Activated naive CD4-positive, alpha-beta T cell treated with anti-CD3 and anti-CD28 coated beads for 36 hours (primary cell): ENCODE measurements at regions not wholly inside any gene's neighbourhood (a gene's known extent, or its start where the extent isn't known, plus 50 kb on each side); places are given as distances from the start of the nearest gene placed in this dataset.

ENCODE experiments used
- CTCF ChIA-PET: fragments of 350-600 bp; sonication (Branson Sonifier 250); formaldehyde crosslinking; loops from one replicate; lab custom pipeline; 2021; ENCODE audit warnings: antibody characterized with exemption; lab: Charles Lee
- DNase-seq: peaks from one replicate; pipeline ENCODE4 v3.0.0-alpha.2; 2020
- H3K27ac Mint-ChIP-seq: one replicate; pipeline ENCODE4 v1.8.0; 2021; ENCODE audit warnings: mild to moderate bottlenecking, mixed read lengths
- H3K27me3 Mint-ChIP-seq: one replicate; pipeline ENCODE4 v1.8.0; 2021; ENCODE audit warnings: low read depth, mixed read lengths
- H3K36me3 Mint-ChIP-seq: one replicate; pipeline ENCODE4 v1.8.0; 2021; ENCODE audit warnings: low read depth, mixed read lengths
- H3K4me1 Mint-ChIP-seq: one replicate; pipeline ENCODE4 v1.8.0; 2021; ENCODE audit warnings: low read depth, mixed read lengths
- H3K4me3 Mint-ChIP-seq: one replicate; pipeline ENCODE4 v1.8.0; 2021; ENCODE audit warnings: mild to moderate bottlenecking, moderate library complexity, mixed read lengths
- H3K9me3 Mint-ChIP-seq: one replicate; pipeline ENCODE4 v1.8.0; 2021; ENCODE audit warnings: mixed read lengths
- intact Hi-C: fragments of 100-400 bp; cut with micrococcal nuclease; formaldehyde crosslinking; loops from one replicate; pipeline ENCODE4 v1.15.1; 2023

DNA sequence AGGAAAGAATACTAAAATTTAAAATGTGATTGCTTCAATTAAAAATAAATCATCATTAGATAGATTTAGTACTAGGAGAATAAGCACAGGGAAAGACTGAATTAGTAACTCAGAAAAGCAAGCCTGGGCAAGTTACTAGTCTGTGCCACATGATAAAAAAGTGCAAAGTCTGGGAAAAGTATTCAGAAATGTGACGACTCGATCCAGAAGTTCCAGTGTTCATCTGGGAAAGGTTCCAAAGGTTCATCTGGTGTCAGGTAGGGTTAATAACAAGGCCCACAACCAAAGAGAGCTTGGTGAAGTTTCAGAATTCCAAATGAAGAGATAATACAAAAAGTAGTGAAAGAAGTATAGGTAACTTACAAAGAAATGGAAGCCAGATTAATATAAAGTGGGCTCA lies 78.3 kb upstream of the ARSJ start:
- CTCF ChIA-PET: no interaction called here
- Mint-ChIP-seq H3K36me3 (no peaks in the 10 kb centered on the region), H3K9me3 (peaks cover 10% of the 10 kb centered on the region), H3K27me3 (no peaks in the 10 kb centered on the region), H3K27ac (no peak overlapping the region), H3K4me3 (no peak overlapping the region), H3K4me1 (no peaks in the 10 kb centered on the region)
- intact Hi-C loops: no loop called here
- DNase-seq: no peak

DNA sequence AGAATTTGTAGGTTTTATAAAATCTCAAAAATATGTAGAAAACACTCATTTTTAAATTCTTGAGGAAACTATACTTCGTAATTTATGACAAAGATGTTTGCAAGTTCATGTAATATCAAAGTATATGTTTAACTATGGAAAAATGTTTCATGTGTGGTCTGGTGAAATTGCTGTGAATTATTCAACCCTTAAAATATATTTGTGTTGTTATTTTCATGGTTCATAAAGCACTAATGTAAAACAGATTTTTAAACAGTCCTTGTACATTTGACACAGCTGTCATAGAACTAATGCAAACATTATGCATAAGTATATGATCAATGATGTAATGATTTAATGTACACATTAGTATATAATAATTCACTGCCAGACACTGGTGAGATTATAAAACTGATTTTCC lies 83.1 kb upstream of the ARSJ start:
- intact Hi-C loops: no loop called here
- Mint-ChIP-seq H3K36me3 (no peaks in the 10 kb centered on the region), H3K9me3 (no peaks in the 10 kb centered on the region), H3K4me3 (no peak overlapping the region), H3K27me3 (no peaks in the 10 kb centered on the region), H3K4me1 (no peaks in the 10 kb centered on the region), H3K27ac (no peak overlapping the region)
- CTCF ChIA-PET: no interaction called here
- no peak for DNase-seq

DNA sequence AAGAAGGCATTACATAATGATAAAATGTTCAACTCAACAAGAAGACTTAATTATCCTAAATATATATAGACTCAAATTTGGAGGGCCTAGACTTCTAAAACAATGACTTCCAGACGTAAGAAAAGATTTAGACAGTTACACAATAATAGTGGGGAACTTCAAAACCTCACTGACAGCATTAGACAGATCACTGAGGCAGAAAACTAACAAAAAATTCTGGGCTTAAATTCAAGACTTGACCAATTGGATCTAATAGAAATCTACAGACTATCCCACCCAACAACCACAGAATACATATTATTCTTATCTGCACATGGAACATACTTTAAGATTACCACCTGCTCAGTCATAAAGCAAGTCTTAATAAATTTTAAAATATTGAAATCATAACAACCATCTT lies 93.3 kb upstream of the ARSJ start:
- Mint-ChIP-seq H3K27me3 (no peaks in the 10 kb centered on the region), H3K9me3 (peaks cover 2% of the 10 kb centered on the region), H3K4me3 (no peak overlapping the region), H3K4me1 (no peaks in the 10 kb centered on the region), H3K36me3 (no peaks in the 10 kb centered on the region), H3K27ac (no peak overlapping the region)
- intact Hi-C loops: loop anchor here (5.0 kb wide), 1 partner anchor 290 kb away; no protein-coding TSS in a partner anchor
- CTCF ChIA-PET: interaction anchor here (0.6 to 2.8 kb wide), 4 partner anchors 9 to 694 kb away, joined by 3 to 18 read pairs (median 3); no protein-coding TSS in a partner anchor
- DNase-seq: no peak

DNA sequence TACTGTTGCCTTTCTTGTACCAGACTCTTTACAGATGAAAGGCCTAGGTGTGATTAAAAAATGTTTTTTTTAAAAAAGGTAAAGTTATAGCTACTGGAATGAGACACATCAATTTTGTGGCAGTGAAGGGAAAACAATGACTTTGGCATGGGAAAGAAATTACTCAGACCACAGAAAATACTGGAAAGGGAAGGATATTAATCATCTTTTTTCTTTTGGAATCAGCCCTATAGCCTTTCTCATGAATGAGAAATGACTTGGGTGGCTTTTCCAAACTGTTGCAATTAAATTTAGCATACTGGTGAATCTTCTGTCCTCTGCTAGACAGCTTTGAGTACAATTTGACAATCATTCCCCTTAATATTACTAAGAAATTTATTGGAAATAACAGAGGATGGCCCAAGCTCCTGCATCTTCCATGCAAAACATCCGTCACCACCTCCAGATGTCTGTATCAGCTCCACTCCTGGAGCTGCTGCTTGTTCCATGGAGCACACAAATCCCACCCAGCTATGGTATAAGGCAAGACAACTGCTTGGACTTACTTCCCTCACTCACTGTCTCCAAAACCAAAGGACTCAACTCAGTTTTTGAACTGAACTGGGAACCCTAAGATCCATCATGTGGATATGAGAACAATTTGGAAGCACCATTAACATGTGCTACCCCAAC lies 97.6 kb upstream of the ARSJ start:
- DNase-seq: no peak
- Mint-ChIP-seq H3K9me3 (peaks cover 4% of the 10 kb centered on the region), H3K4me1 (no peaks in the 10 kb centered on the region), H3K27ac (no peak overlapping the region), H3K4me3 (no peak overlapping the region), H3K27me3 (no peaks in the 10 kb centered on the region), H3K36me3 (no peaks in the 10 kb centered on the region)
- intact Hi-C loops: no loop called here
- CTCF ChIA-PET: interaction anchor here (0.6 kb wide), 1 partner anchor 117 kb away, joined by 3 read pairs; no protein-coding TSS in a partner anchor

DNA sequence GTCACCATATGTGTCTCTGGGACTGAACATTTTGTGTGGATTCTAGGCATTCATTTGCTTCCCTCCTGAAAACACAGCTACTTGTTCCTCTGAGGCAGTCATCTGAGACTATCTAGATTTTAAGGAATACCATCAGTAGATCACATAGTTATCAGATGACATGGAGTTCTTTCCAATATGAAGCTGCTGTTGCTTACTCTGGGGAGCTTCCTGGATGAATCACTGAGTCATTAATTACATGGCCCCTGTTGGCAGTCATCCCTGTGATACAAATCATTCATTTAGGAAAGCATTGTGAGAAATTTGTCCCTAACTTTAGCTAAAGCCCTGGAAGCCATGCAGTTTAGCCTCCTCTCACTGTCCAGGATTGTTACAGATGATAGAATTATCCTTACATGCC lies 98.2 kb upstream of the ARSJ start:
- Mint-ChIP-seq H3K9me3 (peaks cover 4% of the 10 kb centered on the region), H3K4me3 (no peak overlapping the region), H3K27me3 (no peaks in the 10 kb centered on the region), H3K36me3 (no peaks in the 10 kb centered on the region), H3K27ac (no peak overlapping the region), H3K4me1 (no peaks in the 10 kb centered on the region)
- CTCF ChIA-PET: interaction anchor here (0.6 kb wide), 1 partner anchor 118 kb away, joined by 3 read pairs; no protein-coding TSS in a partner anchor
- intact Hi-C loops: no loop called here
- no peak for DNase-seq

DNA sequence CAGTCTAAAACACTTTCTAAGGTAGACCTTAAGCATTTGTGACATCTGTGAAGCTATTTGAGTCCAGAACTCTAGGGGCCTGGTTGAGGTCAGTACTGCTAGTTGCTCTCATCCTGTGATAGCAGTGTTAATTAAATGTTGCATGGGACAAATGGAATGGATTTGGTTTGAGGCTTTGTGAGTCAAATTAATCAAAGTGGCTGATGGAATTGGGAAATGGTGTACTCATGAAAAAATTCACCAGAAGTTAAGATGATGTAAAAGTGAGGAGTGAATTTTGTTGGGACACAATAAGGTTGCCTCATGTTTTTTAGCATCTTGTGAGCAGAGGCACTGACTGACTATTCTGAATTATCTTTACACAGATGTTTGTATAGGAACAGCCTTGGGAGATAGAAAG lies 99.2 kb upstream of the ARSJ start:
- CTCF ChIA-PET: interaction anchor here (0.5 kb wide), 1 partner anchor 432 kb away, joined by 3 read pairs; no protein-coding TSS in a partner anchor
- Mint-ChIP-seq H3K9me3 (peaks cover 4% of the 10 kb centered on the region), H3K27ac (no peak overlapping the region), H3K27me3 (no peaks in the 10 kb centered on the region), H3K36me3 (no peaks in the 10 kb centered on the region), H3K4me3 (no peak overlapping the region), H3K4me1 (no peaks in the 10 kb centered on the region)
- intact Hi-C loops: no loop called here
- DNase-seq: no peak

DNA sequence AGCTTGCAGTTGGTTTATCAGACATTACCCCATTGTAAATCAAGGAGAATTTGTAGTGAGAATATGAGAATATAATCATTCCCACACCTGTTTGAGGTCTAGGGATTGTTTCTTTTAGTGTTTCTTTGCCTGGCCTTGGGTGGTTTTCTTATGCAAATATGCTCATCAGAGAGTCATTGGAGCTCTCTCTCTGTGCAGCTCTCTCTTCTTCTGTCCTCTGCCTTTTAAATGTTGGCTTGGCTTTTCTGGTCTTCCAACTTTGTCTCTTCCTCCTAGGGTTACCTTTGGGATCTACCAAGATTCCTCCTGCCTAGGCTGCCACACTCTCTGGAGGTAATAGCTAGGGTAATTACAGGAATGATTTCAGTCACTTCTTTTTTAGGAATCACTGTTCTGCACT lies 102.3 kb upstream of the ARSJ start:
- intact Hi-C loops: no loop called here
- H3K9me3 Mint-ChIP-seq: peaks cover 4% of the 10 kb centered on the region
- no peaks in the 10 kb centered on the region for H3K27me3 Mint-ChIP-seq
- CTCF ChIA-PET: interaction anchor here (0.6 to 2.9 kb wide), 2 partner anchors 10 to 688 kb away, joined by 3 to 18 read pairs; no protein-coding TSS in a partner anchor
- H3K4me1 Mint-ChIP-seq: no peaks in the 10 kb centered on the region
- DNase-seq: no peak
- H3K27ac Mint-ChIP-seq: no peak overlapping the region
- no peak overlapping the region for H3K4me3 Mint-ChIP-seq
- H3K36me3 Mint-ChIP-seq: no peaks in the 10 kb centered on the region

DNA sequence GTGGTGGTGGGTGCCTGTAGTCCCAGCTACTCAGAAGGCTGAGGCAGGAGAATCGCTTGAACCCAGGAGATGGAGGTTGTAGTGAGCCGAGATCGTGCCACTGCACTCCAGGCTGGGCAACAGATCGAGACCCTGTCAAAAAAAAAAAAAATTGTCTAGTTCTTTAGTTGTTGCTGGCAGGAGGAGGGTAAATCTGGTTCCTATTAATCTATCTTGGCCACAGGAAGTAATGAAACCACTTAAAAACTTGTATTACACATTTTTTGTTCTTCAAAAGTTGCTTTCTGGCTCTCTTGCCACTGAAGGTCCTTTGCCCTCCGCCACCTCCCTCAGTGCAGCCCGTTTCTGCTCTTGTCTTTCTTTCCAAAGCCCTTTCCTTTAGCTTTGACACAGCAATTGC lies 102.9 kb upstream of the ARSJ start:
- no peak overlapping the region for H3K4me3 Mint-ChIP-seq
- CTCF ChIA-PET: interaction anchor here (2.9 kb wide), 1 partner anchor 11 kb away, joined by 18 read pairs; no protein-coding TSS in a partner anchor
- H3K36me3 Mint-ChIP-seq: no peaks in the 10 kb centered on the region
- no peak for DNase-seq
- intact Hi-C loops: no loop called here
- H3K27ac Mint-ChIP-seq: no peak overlapping the region
- peaks cover 4% of the 10 kb centered on the region for H3K9me3 Mint-ChIP-seq
- no peaks in the 10 kb centered on the region for H3K27me3 Mint-ChIP-seq
- H3K4me1 Mint-ChIP-seq: no peaks in the 10 kb centered on the region

DNA sequence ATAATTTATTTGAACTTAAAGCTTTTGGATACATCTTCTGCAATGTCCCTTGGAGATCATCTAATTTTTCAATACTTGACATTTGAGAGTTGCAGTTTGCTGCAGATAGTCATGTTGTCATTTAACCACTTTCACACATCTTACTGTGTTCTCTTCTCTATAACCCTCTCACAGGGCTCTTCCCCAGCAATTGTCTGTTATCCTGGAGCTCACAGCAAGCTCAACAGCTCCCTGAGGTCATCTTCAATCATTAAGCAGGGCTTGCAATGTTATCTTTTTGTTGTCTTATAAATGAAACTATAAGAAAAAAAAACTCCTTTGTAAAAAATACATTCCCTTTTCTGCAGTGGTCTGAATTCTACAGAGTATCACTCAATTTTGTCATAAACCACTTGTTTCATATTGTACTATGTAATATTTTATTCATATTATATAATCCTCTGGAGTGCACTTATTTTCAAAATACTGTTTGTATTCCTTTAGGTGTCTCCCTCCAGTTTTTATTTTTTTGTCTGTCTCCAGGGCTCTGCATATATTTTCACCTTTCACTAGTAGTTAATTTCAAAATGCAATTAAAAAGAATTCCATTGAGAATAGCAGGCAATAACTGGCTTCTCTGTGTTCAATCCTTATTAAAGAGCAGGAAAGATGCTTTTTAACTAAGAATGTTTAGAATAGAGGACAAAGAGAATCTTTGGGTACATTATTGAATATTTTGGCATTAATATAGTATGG lies 106.3 kb upstream of the ARSJ start:
- H3K4me3 Mint-ChIP-seq: no peak overlapping the region
- intact Hi-C loops: no loop called here
- peaks cover 2% of the 10 kb centered on the region for H3K27me3 Mint-ChIP-seq
- no peaks in the 10 kb centered on the region for H3K36me3 Mint-ChIP-seq
- H3K27ac Mint-ChIP-seq: no peak overlapping the region
- no peaks in the 10 kb centered on the region for H3K4me1 Mint-ChIP-seq
- H3K9me3 Mint-ChIP-seq: peaks cover 2% of the 10 kb centered on the region
- no peak for DNase-seq
- CTCF ChIA-PET: interaction anchor here (1.0 to 1.3 kb wide), 2 partner anchors 14 to 19 kb away, joined by 3 read pairs; no protein-coding TSS in a partner anchor

DNA sequence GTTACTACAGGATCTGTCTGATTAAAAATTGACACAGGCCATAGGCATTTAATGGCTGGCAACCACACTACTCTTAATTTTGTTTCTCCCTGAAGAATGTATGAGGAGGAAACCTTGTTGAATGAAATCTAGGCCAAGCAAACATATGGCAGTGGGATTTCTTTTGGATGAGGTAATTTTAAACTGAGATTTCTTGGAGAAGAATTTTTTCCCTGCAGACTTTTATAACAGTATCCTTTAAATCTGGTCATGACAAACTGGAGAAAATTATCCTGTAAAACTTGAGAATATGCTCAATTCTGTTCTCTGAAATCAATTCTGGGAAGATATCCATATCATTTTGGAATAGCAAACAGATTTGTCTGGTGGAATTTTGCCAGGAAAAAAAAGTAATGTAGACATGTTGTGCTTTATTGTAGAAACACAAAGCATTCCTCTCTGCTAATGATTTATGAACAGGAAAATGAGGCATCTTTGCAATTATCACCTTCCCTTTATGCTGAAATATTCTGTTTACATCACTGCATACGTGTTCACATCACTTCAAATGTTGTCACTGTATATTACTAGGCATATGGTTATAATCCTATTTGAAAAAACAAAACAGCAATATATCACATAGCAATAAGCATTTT lies 108.3 kb upstream of the ARSJ start:
- H3K27me3 Mint-ChIP-seq: peaks cover 2% of the 10 kb centered on the region

DNA sequence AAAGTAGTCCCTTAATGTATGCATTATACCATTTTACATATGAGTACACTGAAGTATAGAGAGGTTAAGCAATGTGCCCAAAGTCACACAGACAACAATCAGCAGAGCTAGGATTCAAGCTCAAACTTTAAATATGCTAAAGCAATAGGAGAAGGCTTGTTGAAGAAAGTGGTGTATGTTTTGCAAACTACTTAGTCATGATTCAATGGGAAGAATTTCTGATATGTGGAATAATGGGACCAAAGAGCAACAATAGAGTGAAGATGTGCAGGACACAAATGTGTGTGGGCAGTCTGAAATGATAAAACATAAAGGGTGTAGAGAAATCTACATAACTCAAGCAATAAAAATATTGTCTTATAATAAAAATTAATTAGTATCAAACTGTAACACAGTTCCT lies 109.0 kb upstream of the ARSJ start:
- peaks cover 2% of the 10 kb centered on the region for H3K27me3 Mint-ChIP-seq
- H3K4me1 Mint-ChIP-seq: no peaks in the 10 kb centered on the region
- DNase-seq: no peak
- no peaks in the 10 kb centered on the region for H3K36me3 Mint-ChIP-seq
- CTCF ChIA-PET: interaction anchor here (0.6 kb wide), 1 partner anchor 154 kb away, joined by 3 read pairs; no protein-coding TSS in a partner anchor
- intact Hi-C loops: no loop called here
- peaks cover 2% of the 10 kb centered on the region for H3K9me3 Mint-ChIP-seq
- no peak overlapping the region for H3K4me3 Mint-ChIP-seq
- no peak overlapping the region for H3K27ac Mint-ChIP-seq

More for the DNA sequence above, 108.3 kb upstream of the ARSJ start:
- H3K4me1 Mint-ChIP-seq: no peaks in the 10 kb centered on the region
- H3K9me3 Mint-ChIP-seq: peaks cover 2% of the 10 kb centered on the region
- no peak for DNase-seq
- no peak overlapping the region for H3K4me3 Mint-ChIP-seq
- H3K27ac Mint-ChIP-seq: no peak overlapping the region
- CTCF ChIA-PET: no interaction called here
- no peaks in the 10 kb centered on the region for H3K36me3 Mint-ChIP-seq
- intact Hi-C loops: no loop called here

DNA sequence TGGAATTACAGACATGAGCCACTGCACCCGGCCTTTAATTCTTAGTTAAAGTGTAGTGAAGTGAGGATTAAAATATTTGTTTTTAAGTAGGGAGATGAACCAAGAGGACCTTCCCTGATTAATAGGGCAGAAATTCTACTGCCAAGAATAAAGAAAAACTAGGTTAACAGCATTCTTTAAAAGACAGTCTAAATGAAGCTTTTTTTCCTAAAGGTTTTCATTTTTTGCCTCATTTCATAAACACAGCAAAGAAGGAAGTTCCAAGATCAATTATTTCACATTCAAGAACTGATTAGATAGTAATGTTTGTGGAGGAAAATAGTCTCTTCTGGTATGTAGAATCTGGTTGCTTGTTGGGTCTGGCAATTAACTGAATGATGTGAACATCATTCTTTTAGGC lies 112.1 kb upstream of the ARSJ start:
- no peaks in the 10 kb centered on the region for H3K36me3 Mint-ChIP-seq
- intact Hi-C loops: no loop called here
- no peaks in the 10 kb centered on the region for H3K4me1 Mint-ChIP-seq
- H3K4me3 Mint-ChIP-seq: no peak overlapping the region
- CTCF ChIA-PET: no interaction called here
- peaks cover 2% of the 10 kb centered on the region for H3K27me3 Mint-ChIP-seq
- H3K9me3 Mint-ChIP-seq: peaks cover 2% of the 10 kb centered on the region
- no peak for DNase-seq
- H3K27ac Mint-ChIP-seq: no peak overlapping the region
